ENCODE measurements at regions not wholly inside any gene's neighbourhood (a gene's known extent, or its start where the extent isn't known, plus 50 kb on each side); places are given as distances from the start of the nearest gene placed in this dataset.

- TF ChIP-seq CTCF (conservative IDR thresholded peaks at IDR 0.05; ENCODE audit: low read depth, low read length): no peak
- TF ChIP-seq EZH2 (IDR thresholded peaks at IDR 0.05; ENCODE audit: low read length, unreplicated experiment): no peak
- no peak for TF ChIP-seq EZH2phosphoT487 (IDR thresholded peaks at IDR 0.05; ENCODE audit: borderline replicate concordance, low read length)
These were observed 440.0 kb upstream of the PCDH10 start for GRCh38 chr4:132709056-132709455.
